HCT116 (cell line): ENCODE measurements at regions not wholly inside any gene's neighbourhood (a gene's known extent, or its start where the extent isn't known, plus 50 kb on each side); places are given as distances from the start of the nearest gene placed in this dataset.

Experiments
- ATAC-seq: fragments of 200-7000 bp; cut with Tn5 transposase; 2 replicates; pipeline ENCODE4 v1.9.1; 2020; ENCODE audit warnings: mild to moderate bottlenecking, moderate library complexity
- BruUV-seq: library from RNA; stranded (reverse); fragments of 400-500 nt; replicated peaks from 2 replicates; lab custom pipeline; 2021; lab: Mats Ljungman, UMichigan
- CTCF ChIA-PET: fragments of 300-600 bp; sonication (Branson Sonifier 250); formaldehyde crosslinking; loops from one replicate; lab custom pipeline; 2021; ENCODE audit warnings: antibody characterized with exemption; lab: Charles Lee
- POLR2A ChIA-PET: fragments of 300-600, 350-600 bp; sonication (Branson Sonifier 250); formaldehyde crosslinking; loops from one replicate; lab custom pipeline; 2021; ENCODE audit warnings: antibody characterized with exemption; lab: Charles Lee
- RAD21 ChIA-PET, 2 experiments: fragments of 300-600 bp; sonication (Branson Sonifier 250); formaldehyde crosslinking; loops; one replicate each; lab custom pipeline; 2023; ENCODE audit warnings: low total read pairs in 2 of 2; ENCODE audit not compliant: uncharacterized antibody in 2 of 2, unreplicated experiment in 2 of 2, low non-redundant PET in 1 of 2; lab: Charles Lee
- DNase-seq: peaks from one replicate; pipeline ENCODE4 v3.0.0-alpha.2; 2010; ENCODE audit warnings: low read depth, low spot score
- H2AFZ ChIP-seq: fragments of 200-600 bp; shearing (Covaris generic), sonication (generic); 2 replicates; pipeline ENCODE4 v1.6.1; 2017; ENCODE audit warnings: low read depth, mixed run types, mixed read lengths, antibody characterized with exemption, low read length; ENCODE audit not compliant: poor library complexity, severe bottlenecking
- H3K27ac ChIP-seq: 2 replicates; pipeline ENCODE4 v1.5.1; 2012; ENCODE audit warnings: low read depth, low read length
- H3K27me3 ChIP-seq: fragments of 200-600 bp; sonication (generic); 2 replicates; pipeline ENCODE4 v1.6.1; 2016; ENCODE audit warnings: mixed run types, low read length, mixed read lengths; ENCODE audit not compliant: insufficient read depth
- H3K36me3 ChIP-seq, 2 experiments: fragments of 200-500 bp in 1 of 2; fragments of 200-600 bp in 1 of 2; sonication (Bioruptor generic) in 1 of 2; sonication (generic) in 1 of 2; 2 replicates each; pipeline versions ENCODE4 v1.5.1 to v1.6.1; 2014 to 2016; ENCODE audit warnings: low read length in 2 of 2, inconsistent platforms in 1 of 2, mixed read lengths in 1 of 2, mixed run types in 1 of 2; ENCODE audit not compliant: insufficient read depth in 2 of 2, control insufficient read depth in 1 of 2
- H3K4me1 ChIP-seq, 2 experiments: fragments of 200-600 bp in 1 of 2; sonication (generic) in 1 of 2; 2 replicates each; pipeline versions ENCODE4 v1.5.1 to v1.6.1; 2012 to 2017; ENCODE audit warnings: low read length in 2 of 2, inconsistent platforms in 1 of 2, mild to moderate bottlenecking in 1 of 2, mixed read lengths in 1 of 2, mixed run types in 1 of 2, moderate library complexity in 1 of 2; ENCODE audit not compliant: insufficient read depth in 2 of 2, control insufficient read depth in 1 of 2
- H3K4me2 ChIP-seq: fragments of 200-600 bp; sonication (generic); 2 replicates; pipeline ENCODE4 v1.6.1; 2017; ENCODE audit warnings: mixed run types, low read length, mixed read lengths
- H3K4me3 ChIP-seq, 2 experiments: fragments of 200-600 bp in 1 of 2; sonication (generic) in 1 of 2; replicated peaks in 1 of 2; 2 replicates each; pipeline ENCODE4 v1.5.1; 2011 to 2016; ENCODE audit warnings: low read length in 2 of 2, control low read depth in 1 of 2, low read depth in 1 of 2, mild to moderate bottlenecking in 1 of 2, mixed read lengths in 1 of 2, mixed run types in 1 of 2
- H3K79me2 ChIP-seq: fragments of 200-600 bp; sonication (generic); 2 replicates; pipeline ENCODE4 v1.6.1; 2017; ENCODE audit warnings: mild to moderate bottlenecking, mixed run types, low read length, moderate library complexity, mixed read lengths; ENCODE audit not compliant: insufficient read depth
- H3K9ac ChIP-seq: fragments of 200-600 bp; sonication (generic); 2 replicates; pipeline ENCODE4 v1.6.1; 2016; ENCODE audit warnings: low read length, mixed read lengths
- H3K9me2 ChIP-seq: fragments of 200-600 bp; sonication (generic), shearing (Covaris generic); 2 replicates; pipeline ENCODE4 v1.6.1; 2017; ENCODE audit warnings: mixed run types, mild to moderate bottlenecking, moderate library complexity; ENCODE audit not compliant: insufficient read depth
- H3K9me3 ChIP-seq, 2 experiments: fragments of 200-500 bp in 1 of 2; fragments of 200-600 bp in 1 of 2; sonication (Bioruptor generic) in 1 of 2; sonication (generic) in 1 of 2; 2 replicates each; pipeline ENCODE4 v1.6.1; 2014 to 2017; ENCODE audit warnings: low read length in 2 of 2, mixed read lengths in 2 of 2, inconsistent platforms in 1 of 2, low read depth in 1 of 2, mild to moderate bottlenecking in 1 of 2, mixed run types in 1 of 2, moderate library complexity in 1 of 2; ENCODE audit not compliant: control insufficient read depth in 1 of 2, insufficient read depth in 1 of 2
- H4K20me1 ChIP-seq: fragments of 200-600 bp; sonication (generic), shearing (Covaris generic); 2 replicates; pipeline ENCODE4 v1.6.1; 2017; ENCODE audit warnings: mixed run types, mild to moderate bottlenecking, moderate library complexity; ENCODE audit not compliant: insufficient read depth
- CBX3 ChIP-seq: IDR thresholded peaks from 2 replicates; pipeline ENCODE4 v1.6.1; 2012; ENCODE audit warnings: low read depth
- EZH2 ChIP-seq: fragments of 200-600 bp; sonication (generic); IDR thresholded peaks from 2 replicates; pipeline ENCODE4 v1.6.1; 2017; ENCODE audit warnings: antibody characterized with exemption, mixed run types
- EZH2phosphoT487 ChIP-seq: fragments of 200-600 bp; IDR thresholded peaks from 2 replicates; pipeline ENCODE4 v1.6.1; 2018; ENCODE audit warnings: antibody characterized with exemption, borderline replicate concordance
- JUND ChIP-seq: IDR thresholded peaks from 2 replicates; pipeline ENCODE4 v1.6.1; 2012
- RAD21 ChIP-seq: IDR thresholded peaks from 2 replicates; pipeline ENCODE4 v1.6.1; 2012; ENCODE audit warnings: low read depth, mild to moderate bottlenecking
- SP1 ChIP-seq: IDR thresholded peaks from 2 replicates; pipeline ENCODE4 v1.6.1; 2012; ENCODE audit warnings: low read depth
- SRF ChIP-seq: IDR thresholded peaks from 2 replicates; pipeline ENCODE4 v1.6.1; 2012; ENCODE audit warnings: low read depth
- YY1 ChIP-seq: IDR thresholded peaks from 2 replicates; pipeline ENCODE4 v1.6.1; 2011; ENCODE audit warnings: low read length, low read depth, moderate library complexity, mild to moderate bottlenecking; ENCODE audit not compliant: insufficient replicate concordance; ENCODE audit errors: extremely low read depth
- ZNF274 ChIP-seq: fragments of 200-500 bp; sonication (Bioruptor generic); IDR thresholded peaks from 2 replicates; pipeline ENCODE4 v1.6.1; 2014; ENCODE audit warnings: mild to moderate bottlenecking, low read depth, low read length, inconsistent platforms
- intact Hi-C: fragments of 100-400 bp; cut with micrococcal nuclease; formaldehyde crosslinking; loops from 2 replicates; pipeline ENCODE4 v1.10.0; 2022
- TF ChIP-seq, protein P1 (sequence below): IDR thresholded peaks from 2 replicates; pipeline ENCODE4 v1.6.1; 2012
- TF ChIP-seq, protein P2 (sequence below): IDR thresholded peaks from 2 replicates; pipeline ENCODE4 v1.6.1; 2012; ENCODE audit warnings: low read depth

DNA sequence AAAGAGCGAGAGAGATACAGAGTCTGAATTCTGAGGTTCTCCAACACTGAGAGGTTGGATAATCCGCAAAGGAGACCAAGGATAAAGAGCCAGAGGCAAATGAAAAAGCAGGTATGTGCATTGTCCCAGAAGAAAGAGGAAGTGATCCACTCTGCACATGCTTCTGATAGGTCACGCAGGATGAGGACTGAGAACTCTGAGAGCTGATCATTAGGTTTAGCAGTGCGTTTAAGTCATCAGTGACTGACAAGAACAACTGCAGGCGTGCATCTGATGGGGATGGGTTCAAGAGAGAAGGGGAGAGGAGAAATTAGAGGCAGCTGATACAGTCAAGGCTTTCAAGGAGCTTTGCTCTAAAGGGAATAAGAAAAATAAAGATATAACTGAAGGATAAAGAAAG, 301.2 kb upstream of the SGK1 start:
- POLR2A ChIA-PET: no interaction called here
- no peaks in the 10 kb centered on the region for H4K20me1 ChIP-seq
- no peaks in the 10 kb centered on the region for H3K4me1 ChIP-seq
- H3K27ac ChIP-seq: no peak overlapping the region
- no peaks in the 10 kb centered on the region for H3K9me2 ChIP-seq
- ATAC-seq: no peak
- H3K4me2 ChIP-seq: no peak overlapping the region
- TF ChIP-seq, protein P1, sequence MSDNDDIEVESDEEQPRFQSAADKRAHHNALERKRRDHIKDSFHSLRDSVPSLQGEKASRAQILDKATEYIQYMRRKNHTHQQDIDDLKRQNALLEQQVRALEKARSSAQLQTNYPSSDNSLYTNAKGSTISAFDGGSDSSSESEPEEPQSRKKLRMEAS: no peak
- TF ChIP-seq SRF: no peak
- no peak for TF ChIP-seq RAD21
- TF ChIP-seq SP1: no peak
- TF ChIP-seq YY1: no peak
- no peak for TF ChIP-seq CBX3
- no peak for TF ChIP-seq EZH2
- no peak for TF ChIP-seq EZH2phosphoT487
- no peak for TF ChIP-seq ZNF274
- no peak for TF ChIP-seq JUND
- TF ChIP-seq, protein P2, sequence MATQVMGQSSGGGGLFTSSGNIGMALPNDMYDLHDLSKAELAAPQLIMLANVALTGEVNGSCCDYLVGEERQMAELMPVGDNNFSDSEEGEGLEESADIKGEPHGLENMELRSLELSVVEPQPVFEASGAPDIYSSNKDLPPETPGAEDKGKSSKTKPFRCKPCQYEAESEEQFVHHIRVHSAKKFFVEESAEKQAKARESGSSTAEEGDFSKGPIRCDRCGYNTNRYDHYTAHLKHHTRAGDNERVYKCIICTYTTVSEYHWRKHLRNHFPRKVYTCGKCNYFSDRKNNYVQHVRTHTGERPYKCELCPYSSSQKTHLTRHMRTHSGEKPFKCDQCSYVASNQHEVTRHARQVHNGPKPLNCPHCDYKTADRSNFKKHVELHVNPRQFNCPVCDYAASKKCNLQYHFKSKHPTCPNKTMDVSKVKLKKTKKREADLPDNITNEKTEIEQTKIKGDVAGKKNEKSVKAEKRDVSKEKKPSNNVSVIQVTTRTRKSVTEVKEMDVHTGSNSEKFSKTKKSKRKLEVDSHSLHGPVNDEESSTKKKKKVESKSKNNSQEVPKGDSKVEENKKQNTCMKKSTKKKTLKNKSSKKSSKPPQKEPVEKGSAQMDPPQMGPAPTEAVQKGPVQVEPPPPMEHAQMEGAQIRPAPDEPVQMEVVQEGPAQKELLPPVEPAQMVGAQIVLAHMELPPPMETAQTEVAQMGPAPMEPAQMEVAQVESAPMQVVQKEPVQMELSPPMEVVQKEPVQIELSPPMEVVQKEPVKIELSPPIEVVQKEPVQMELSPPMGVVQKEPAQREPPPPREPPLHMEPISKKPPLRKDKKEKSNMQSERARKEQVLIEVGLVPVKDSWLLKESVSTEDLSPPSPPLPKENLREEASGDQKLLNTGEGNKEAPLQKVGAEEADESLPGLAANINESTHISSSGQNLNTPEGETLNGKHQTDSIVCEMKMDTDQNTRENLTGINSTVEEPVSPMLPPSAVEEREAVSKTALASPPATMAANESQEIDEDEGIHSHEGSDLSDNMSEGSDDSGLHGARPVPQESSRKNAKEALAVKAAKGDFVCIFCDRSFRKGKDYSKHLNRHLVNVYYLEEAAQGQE: no peak
- CTCF ChIA-PET: no interaction called here
- RAD21 ChIA-PET: no interaction called here
- H3K27me3 ChIP-seq: no peaks in the 10 kb centered on the region
- intact Hi-C loops: no loop called here
- DNase-seq: no peak
- no peak overlapping the region for H3K9ac ChIP-seq
- no peak overlapping the region for H2AFZ ChIP-seq
- no peaks in the 10 kb centered on the region for H3K9me3 ChIP-seq
- H3K36me3 ChIP-seq: no peaks in the 10 kb centered on the region
- H3K4me3 ChIP-seq: no peak overlapping the region
- no TSS peak for BruUV-seq
- no peaks in the 10 kb centered on the region for H3K79me2 ChIP-seq
